AG04450 (cell line): ENCODE measurements at regions not wholly inside any gene's neighbourhood (a gene's known extent, or its start where the extent isn't known, plus 50 kb on each side); places are given as distances from the start of the nearest gene placed in this dataset.

Experiments
- CTCF ChIA-PET: fragments of 300-600, 350-600 bp; formaldehyde crosslinking; extraction: SDS; loops from one replicate; lab custom pipeline; 2022; ENCODE audit warnings: antibody characterized with exemption, inconsistent platforms; lab: Charles Lee
- POLR2A ChIA-PET: fragments of 350-600 bp; formaldehyde crosslinking; extraction: SDS; loops from one replicate; lab custom pipeline; 2021; ENCODE audit warnings: antibody characterized with exemption, inconsistent platforms; lab: Yijun Ruan, JAX
- DNase-seq: peaks from one replicate; pipeline ENCODE4 v3.0.0-alpha.2; 2011; ENCODE audit warnings: low read depth, low spot score
- H3K27ac ChIP-seq: one replicate; pipeline ENCODE4 v1.5.1; 2012; ENCODE audit warnings: low read depth, low read length, control low read depth
- H3K27me3 ChIP-seq: one replicate; pipeline ENCODE4 v1.6.0; 2012; ENCODE audit warnings: low read length; ENCODE audit not compliant: control insufficient read depth, insufficient read depth
- H3K4me3 ChIP-seq: 2 replicates; pipeline ENCODE4 v1.5.1; 2011; ENCODE audit warnings: mild to moderate bottlenecking, low read depth, low read length, control low read depth
- H3K9me3 ChIP-seq: 2 replicates; pipeline ENCODE4 v1.5.1; 2012; ENCODE audit warnings: low read length; ENCODE audit not compliant: control insufficient read depth, insufficient read depth
- TF ChIP-seq, protein P1 (sequence below): IDR thresholded peaks from 2 replicates; pipeline ENCODE4 v1.5.1; 2011; ENCODE audit warnings: low read depth, low read length, control low read depth, inconsistent platforms

DNA sequence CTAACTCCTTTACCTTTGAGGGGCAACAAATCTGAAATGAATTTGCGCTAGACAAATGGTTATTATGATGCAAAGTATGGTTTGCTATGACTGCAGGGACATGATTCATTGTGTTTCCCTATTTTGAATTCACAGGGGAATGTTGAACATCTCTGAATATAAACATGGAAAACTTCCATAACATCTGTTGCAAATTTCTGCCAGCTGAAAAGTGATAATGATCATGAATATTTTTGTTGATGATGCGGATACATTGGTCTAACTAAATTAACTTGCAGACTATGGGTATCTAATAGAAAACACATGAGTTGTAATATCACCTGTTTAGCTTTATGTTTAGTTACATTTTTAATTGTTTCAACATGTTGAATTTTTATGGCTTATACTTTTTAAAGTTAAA, 1325.5 kb downstream of the REEP3 start:
- CTCF ChIA-PET = no interaction called here
- TF ChIP-seq, protein P1, sequence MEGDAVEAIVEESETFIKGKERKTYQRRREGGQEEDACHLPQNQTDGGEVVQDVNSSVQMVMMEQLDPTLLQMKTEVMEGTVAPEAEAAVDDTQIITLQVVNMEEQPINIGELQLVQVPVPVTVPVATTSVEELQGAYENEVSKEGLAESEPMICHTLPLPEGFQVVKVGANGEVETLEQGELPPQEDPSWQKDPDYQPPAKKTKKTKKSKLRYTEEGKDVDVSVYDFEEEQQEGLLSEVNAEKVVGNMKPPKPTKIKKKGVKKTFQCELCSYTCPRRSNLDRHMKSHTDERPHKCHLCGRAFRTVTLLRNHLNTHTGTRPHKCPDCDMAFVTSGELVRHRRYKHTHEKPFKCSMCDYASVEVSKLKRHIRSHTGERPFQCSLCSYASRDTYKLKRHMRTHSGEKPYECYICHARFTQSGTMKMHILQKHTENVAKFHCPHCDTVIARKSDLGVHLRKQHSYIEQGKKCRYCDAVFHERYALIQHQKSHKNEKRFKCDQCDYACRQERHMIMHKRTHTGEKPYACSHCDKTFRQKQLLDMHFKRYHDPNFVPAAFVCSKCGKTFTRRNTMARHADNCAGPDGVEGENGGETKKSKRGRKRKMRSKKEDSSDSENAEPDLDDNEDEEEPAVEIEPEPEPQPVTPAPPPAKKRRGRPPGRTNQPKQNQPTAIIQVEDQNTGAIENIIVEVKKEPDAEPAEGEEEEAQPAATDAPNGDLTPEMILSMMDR = no peak
- POLR2A ChIA-PET = no interaction called here
- no peak overlapping the region for H3K27ac ChIP-seq
- H3K4me3 ChIP-seq = no peak overlapping the region
- H3K27me3 ChIP-seq = no peaks in the 10 kb centered on the region
- no peak for DNase-seq
- no peaks in the 10 kb centered on the region for H3K9me3 ChIP-seq

DNA sequence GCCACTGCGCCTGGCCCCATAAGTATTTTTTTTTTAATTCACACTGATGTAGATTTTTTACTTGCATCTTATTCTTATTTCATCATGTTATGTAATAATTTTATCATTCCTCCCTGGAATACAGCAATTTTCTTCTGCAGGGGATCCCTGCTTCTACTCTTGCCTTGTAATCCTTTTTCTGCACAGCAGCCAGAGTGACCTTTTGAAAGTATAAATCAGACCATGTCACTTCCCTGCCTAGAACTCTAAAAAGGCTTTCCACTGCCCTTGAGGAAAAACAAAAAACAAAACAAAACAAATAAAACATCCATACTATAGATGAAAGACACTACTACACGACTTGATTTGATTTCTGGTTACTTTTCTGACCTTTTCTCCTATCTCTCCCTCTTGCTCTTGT, 1334.7 kb downstream of the REEP3 start:
- Histone ChIP-seq H3K27ac (no peak overlapping the region), H3K9me3 (no peaks in the 10 kb centered on the region), H3K4me3 (no peak overlapping the region), H3K27me3 (no peaks in the 10 kb centered on the region)
- no peak for DNase-seq
- TF ChIP-seq, protein P1 = no peak
- ChIA-PET POLR2A (no interaction called here), CTCF (no interaction called here)

DNA sequence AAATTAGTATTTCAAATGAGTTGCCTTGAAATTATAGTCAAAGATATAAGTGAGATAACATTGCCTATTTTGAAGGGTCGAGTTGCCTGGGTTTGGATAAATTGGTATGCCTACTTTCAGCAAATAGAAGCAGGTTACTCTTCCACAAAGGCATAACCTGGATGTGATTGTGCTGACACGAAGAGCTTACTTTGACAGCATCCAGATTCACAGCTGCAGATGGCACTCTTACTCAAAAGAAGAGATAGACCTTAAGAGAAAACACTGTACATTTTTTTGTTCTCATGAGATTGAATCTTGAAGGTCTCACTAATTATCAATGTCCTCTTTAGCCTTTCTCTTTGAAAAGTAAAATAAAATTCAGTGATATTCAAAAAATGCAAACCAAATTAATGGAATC, 1338.7 kb downstream of the REEP3 start:
- Histone ChIP-seq H3K27me3 (no peaks in the 10 kb centered on the region), H3K27ac (no peak overlapping the region), H3K9me3 (no peaks in the 10 kb centered on the region), H3K4me3 (no peak overlapping the region)
- TF ChIP-seq, protein P1 = no peak
- no peak for DNase-seq
- CTCF ChIA-PET = no interaction called here
- POLR2A ChIA-PET = no interaction called here

DNA sequence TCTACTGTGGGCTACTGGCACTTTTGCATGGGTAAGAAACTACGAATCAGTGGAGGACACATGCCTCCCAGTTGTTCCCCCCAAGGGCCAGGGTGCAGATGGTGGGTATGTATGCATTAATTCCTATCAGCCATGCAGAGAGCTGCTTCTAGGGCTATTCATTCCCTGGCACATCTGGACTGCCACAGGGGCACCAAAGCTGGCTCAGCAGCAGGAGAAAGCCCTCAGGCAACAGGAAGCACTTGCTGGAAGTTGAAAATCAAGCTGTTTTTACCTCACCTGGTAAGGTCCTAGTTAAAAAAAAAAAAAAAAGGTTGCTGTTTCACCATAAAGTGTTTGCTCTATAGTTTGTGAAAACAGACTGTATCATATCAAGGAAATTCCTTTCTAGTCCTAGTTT, 1342.6 kb downstream of the REEP3 start:
- no peak for DNase-seq
- ChIA-PET CTCF (interaction anchor here (0.6 kb wide), 1 partner anchor 194 kb away, joined by 7 read pairs; no protein-coding TSS in a partner anchor), POLR2A (no interaction called here)
- TF ChIP-seq, protein P1 = no peak
- Histone ChIP-seq H3K27me3 (no peaks in the 10 kb centered on the region), H3K4me3 (no peak overlapping the region), H3K27ac (no peak overlapping the region), H3K9me3 (no peaks in the 10 kb centered on the region)

DNA sequence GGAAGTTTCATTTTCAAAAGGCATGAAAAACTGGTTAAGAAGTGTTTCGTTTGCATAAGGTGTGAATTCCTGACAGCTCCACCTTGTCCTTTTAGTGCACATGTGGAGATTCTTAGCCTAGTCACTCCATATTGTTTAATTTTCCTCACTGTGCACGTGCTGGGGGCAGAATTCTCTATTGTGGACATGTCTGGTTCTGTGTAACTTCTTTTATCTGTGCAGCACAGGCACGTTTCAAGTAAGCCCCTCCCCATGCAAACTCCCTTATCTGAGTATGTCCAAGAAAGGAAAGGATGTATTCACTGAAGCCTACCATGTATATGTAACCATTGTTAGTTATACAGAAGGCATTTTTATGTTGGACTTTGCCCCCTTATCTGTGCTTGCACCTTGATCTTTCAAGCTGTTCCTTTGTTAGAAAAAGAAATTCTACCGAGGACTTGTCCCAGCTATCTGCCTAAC, 1346.3 kb downstream of the REEP3 start:
- CTCF ChIA-PET = no interaction called here
- POLR2A ChIA-PET = no interaction called here
- no peak overlapping the region for H3K4me3 ChIP-seq
- H3K27me3 ChIP-seq = no peaks in the 10 kb centered on the region
- no peak overlapping the region for H3K27ac ChIP-seq
- no peaks in the 10 kb centered on the region for H3K9me3 ChIP-seq
- TF ChIP-seq, protein P1 = no peak
- DNase-seq = no peak
